HFF-Myc (cell line): ENCODE measurements at regions not wholly inside any gene's neighbourhood (a gene's known extent, or its start where the extent isn't known, plus 50 kb on each side); places are given as distances from the start of the nearest gene placed in this dataset.

Experiments
- DNase-seq: peaks from one replicate; pipeline ENCODE4 v3.0.0-alpha.2; 2011; ENCODE audit warnings: low read depth; ENCODE audit errors: extremely low read depth
- H3K4me3 ChIP-seq: replicated peaks from 2 replicates; pipeline ENCODE4 v1.5.1; 2011; ENCODE audit warnings: low read depth, mild to moderate bottlenecking, control low read depth, low read length
- TF ChIP-seq, protein P1 (sequence below): IDR thresholded peaks from 2 replicates; pipeline ENCODE4 v1.5.1; 2012; ENCODE audit warnings: mild to moderate bottlenecking, low read depth, low read length, control low read depth; ENCODE audit errors: missing control alignments

DNA sequence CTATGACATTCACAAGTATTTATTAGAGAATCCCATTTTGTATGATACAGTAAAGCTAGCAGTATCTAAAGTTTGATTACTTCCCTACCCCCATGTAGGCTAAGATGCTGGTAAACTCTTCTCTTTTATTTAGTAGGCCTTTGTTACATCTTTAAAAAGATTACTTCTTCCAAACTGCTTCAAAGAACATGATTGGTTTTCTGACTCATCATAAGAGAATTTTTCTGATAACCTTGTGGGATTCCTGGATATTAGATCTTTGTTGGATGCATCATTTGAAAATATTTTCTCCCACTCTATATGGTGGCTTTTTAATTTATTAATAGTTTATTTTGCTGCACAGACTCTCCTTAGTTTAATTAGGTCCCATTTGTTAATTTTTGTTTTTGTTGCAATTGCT, 898.3 kb upstream of the ADGRB3 start:
- no peak for DNase-seq
- TF ChIP-seq, protein P1, sequence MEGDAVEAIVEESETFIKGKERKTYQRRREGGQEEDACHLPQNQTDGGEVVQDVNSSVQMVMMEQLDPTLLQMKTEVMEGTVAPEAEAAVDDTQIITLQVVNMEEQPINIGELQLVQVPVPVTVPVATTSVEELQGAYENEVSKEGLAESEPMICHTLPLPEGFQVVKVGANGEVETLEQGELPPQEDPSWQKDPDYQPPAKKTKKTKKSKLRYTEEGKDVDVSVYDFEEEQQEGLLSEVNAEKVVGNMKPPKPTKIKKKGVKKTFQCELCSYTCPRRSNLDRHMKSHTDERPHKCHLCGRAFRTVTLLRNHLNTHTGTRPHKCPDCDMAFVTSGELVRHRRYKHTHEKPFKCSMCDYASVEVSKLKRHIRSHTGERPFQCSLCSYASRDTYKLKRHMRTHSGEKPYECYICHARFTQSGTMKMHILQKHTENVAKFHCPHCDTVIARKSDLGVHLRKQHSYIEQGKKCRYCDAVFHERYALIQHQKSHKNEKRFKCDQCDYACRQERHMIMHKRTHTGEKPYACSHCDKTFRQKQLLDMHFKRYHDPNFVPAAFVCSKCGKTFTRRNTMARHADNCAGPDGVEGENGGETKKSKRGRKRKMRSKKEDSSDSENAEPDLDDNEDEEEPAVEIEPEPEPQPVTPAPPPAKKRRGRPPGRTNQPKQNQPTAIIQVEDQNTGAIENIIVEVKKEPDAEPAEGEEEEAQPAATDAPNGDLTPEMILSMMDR: no peak
- no peak overlapping the region for H3K4me3 ChIP-seq

DNA sequence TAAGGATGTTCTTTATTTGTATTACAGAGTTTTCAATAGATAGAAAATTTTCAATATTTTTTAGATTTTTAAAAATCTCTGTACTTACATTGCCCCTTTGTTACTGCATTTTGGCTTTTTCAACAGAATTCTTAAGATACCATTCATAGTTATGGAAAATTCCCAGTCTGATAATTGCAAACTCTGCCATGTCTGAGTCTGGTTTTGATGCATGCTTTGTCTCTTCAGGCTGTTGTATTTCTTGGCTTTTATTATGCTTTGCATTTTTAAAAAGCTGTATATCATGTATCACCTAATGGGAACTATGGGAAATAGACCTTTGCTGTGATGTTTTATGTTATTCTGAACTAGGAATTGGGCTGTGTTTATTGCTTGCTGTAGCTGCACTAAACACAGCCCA, 898.9 kb upstream of the ADGRB3 start:
- DNase-seq: no peak
- H3K4me3 ChIP-seq: no peak overlapping the region
- TF ChIP-seq, protein P1: no peak

DNA sequence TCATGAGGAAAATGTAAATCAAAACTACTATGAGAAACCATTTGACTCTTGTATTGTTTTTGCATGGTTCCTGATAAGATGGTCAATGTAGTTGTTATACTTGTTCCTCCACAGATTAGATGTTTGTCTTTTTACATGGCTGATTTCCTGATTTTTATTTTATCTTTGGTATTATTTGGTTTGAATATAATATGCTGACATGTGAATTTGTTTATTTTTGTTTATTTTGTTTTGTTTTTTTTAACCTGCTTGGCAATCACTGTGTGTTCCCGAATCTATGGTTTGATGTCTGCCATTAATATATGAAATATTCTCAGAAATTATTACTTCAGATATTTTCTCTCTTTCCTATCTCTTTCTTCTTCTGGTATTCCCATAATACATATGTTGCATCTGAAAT, 899.5 kb upstream of the ADGRB3 start:
- TF ChIP-seq, protein P1: no peak
- no peak overlapping the region for H3K4me3 ChIP-seq
- no peak for DNase-seq

DNA sequence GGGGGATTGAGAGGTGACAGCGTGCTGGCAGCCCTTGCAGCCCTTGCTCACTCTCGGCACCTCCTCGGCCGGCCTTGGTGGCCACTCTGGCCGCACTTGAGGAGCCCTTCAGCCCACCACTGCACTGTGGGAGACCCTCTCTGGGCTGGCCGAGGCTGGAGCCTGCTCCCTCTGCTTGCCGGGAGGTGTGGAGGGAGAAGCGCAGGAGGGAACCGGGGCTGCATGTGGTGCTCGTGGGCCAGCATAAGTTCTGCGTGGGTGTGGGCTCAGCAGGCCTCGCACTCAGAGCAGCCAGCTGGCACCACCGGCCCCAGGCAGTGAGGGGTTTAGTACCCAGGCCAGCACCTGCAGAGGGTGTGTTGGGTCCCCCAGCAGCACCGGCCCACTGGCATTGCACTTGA, 912.2 kb upstream of the ADGRB3 start:
- no peak overlapping the region for H3K4me3 ChIP-seq
- no peak for DNase-seq
- TF ChIP-seq, protein P1: no peak

DNA sequence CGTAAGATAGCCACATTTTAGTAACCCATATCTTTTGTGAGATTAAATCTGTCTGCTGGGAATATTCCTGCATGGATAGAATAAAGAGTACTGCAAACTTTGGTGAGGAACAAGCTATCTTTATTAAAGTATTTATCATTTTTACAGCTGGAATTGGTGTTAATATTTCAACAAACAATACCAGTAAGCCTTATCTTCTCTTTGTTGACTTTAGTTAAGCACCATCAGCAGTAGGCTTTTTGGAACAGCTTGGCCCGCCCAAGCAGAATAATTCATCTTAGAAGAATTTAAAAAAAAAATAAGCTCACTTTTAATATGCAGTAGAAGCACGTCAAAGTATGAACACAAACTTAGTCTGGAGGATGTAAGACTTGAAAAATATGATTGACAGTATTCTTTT, 917.8 kb upstream of the ADGRB3 start:
- no peak overlapping the region for H3K4me3 ChIP-seq
- no peak for DNase-seq
- TF ChIP-seq, protein P1: no peak

DNA sequence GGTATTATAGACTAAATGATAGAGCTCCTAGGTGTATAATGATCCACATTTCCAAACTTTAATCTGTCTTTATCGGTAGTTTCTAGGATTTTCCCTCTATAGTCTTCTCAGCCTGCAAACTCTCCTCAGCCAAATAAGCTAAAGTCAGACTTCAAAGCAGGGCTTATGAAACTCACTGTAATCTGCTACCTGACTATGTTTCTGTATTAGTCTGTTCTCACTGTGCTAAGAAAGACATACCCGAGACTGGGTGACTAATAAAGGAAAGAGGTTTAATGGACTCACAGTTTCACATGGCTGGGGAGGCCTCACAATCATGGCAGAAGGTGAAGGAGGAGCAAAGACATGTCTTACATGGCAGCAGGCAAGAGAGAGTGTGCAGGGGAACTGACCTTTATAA, 928.7 kb upstream of the ADGRB3 start:
- no peak for DNase-seq
- no peak overlapping the region for H3K4me3 ChIP-seq

DNA sequence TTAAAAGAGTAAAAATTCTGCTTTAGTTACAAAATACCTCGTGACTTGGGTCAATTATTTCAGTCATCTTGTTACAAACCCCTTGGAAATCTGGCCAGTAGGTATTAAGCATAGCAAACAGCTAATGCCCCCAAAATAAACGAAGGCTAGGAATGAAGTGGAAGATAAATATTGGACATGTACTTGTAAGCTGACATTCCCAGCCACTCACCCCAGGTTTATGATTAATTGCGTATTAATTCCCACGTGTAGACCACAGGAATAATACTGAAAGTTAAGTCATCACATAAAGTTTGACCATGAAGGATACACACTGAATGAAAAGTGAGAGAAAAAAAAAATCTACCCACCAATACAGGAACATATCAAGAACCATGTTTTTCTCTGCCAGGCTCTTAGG, 936.5 kb upstream of the ADGRB3 start:
- H3K4me3 ChIP-seq: no peak overlapping the region
- TF ChIP-seq, protein P1: no peak
- DNase-seq: no peak

More for the DNA sequence above, 928.7 kb upstream of the ADGRB3 start:
- TF ChIP-seq, protein P1: no peak
